ENCODE measurements at regions not wholly inside any gene's neighbourhood (a gene's known extent, or its start where the extent isn't known, plus 50 kb on each side); places are given as distances from the start of the nearest gene placed in this dataset.

DNA sequence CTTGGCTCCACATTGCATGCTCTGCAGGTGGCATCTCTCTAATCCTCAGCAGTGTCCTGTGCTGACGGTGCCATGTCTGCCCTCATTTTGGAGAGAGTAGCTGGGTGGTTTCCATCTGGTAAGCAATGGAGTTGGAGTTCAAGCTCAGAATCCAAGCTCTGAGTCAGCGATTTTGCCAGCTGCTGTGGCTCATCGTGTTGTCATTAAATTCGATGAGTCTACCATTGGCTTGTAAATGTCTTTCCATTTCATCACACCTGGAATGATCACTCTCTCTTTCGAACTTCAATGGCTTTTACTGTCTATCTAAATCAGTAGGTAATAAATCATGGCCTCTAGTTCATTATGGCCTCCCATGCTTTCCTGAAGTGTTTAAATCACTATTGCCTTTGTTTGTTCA is 378.5 kb upstream of the TSHZ2 start:
- TF ChIP-seq, protein P1, sequence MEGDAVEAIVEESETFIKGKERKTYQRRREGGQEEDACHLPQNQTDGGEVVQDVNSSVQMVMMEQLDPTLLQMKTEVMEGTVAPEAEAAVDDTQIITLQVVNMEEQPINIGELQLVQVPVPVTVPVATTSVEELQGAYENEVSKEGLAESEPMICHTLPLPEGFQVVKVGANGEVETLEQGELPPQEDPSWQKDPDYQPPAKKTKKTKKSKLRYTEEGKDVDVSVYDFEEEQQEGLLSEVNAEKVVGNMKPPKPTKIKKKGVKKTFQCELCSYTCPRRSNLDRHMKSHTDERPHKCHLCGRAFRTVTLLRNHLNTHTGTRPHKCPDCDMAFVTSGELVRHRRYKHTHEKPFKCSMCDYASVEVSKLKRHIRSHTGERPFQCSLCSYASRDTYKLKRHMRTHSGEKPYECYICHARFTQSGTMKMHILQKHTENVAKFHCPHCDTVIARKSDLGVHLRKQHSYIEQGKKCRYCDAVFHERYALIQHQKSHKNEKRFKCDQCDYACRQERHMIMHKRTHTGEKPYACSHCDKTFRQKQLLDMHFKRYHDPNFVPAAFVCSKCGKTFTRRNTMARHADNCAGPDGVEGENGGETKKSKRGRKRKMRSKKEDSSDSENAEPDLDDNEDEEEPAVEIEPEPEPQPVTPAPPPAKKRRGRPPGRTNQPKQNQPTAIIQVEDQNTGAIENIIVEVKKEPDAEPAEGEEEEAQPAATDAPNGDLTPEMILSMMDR (IDR thresholded peaks at IDR 0.05; ENCODE audit: low read depth, low read length) = no peak
- no peaks in the 10 kb centered on the region for H3K9me3 ChIP-seq (ENCODE audit: low read depth)
- H3K4me3 ChIP-seq = no peak overlapping the region
- peaks cover 20% of the 10 kb centered on the region for H3K4me1 ChIP-seq (ENCODE audit: low read depth)
- H3K36me3 ChIP-seq = no peaks in the 10 kb centered on the region
- H3K27ac ChIP-seq = no peak overlapping the region
- no peak for DNase-seq (ENCODE audit: low read depth in 1 of 2, low spot score in 1 of 2)
- no peaks in the 10 kb centered on the region for H3K27me3 ChIP-seq

DNA sequence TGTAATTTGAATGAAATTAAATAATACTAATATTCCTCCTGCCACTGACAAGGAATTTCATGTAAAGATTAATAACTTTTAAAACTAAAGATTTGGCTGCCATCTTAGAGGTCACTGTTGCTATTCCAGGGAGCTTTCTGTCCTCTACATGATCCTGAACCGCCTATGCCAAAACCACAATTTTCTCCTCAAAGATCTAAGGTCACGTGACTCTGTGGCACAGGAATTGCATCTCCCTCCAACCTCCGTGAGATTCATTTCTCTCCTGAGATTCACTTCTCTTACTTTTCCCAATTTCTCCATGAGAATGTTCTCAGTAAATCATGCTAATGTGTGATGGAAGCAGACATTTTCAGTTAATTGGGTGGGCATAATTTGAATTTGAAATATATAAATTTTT is 379.6 kb upstream of the TSHZ2 start:
- H3K4me1 ChIP-seq (ENCODE audit: low read depth) = peaks cover 20% of the 10 kb centered on the region
- no peaks in the 10 kb centered on the region for H3K36me3 ChIP-seq
- H3K4me3 ChIP-seq = no peak overlapping the region
- H3K9me3 ChIP-seq (ENCODE audit: low read depth) = no peaks in the 10 kb centered on the region
- DNase-seq (ENCODE audit: low read depth in 1 of 2, low spot score in 1 of 2) = no peak
- TF ChIP-seq, protein P1 (IDR thresholded peaks at IDR 0.05; ENCODE audit: low read depth, low read length) = no peak
- no peaks in the 10 kb centered on the region for H3K27me3 ChIP-seq
- no peak overlapping the region for H3K27ac ChIP-seq

DNA sequence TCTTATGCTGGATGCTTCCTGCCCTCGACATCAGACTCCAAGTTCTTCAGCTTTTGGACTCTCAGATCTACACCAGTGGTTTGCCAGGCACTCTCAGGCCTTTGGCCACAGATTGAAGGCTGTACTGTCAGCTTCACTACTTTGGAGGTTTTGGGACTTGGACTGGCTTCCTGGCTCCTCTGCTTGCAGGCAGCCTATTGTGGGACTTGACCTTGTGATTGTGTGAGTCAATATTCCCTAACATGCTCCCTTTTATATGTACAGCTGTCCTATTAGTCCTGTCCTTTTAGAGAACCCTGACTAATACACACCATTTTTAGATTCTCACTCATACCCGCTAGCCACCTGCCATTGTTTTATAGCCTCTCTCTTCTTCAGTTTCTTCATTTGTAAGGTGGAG is 382.1 kb upstream of the TSHZ2 start:
- Histone ChIP-seq H3K27me3 (no peaks in the 10 kb centered on the region), H3K9me3 (ENCODE audit: low read depth) (no peaks in the 10 kb centered on the region), H3K36me3 (no peaks in the 10 kb centered on the region), H3K27ac (no peak overlapping the region), H3K4me3 (no peak overlapping the region), H3K4me1 (ENCODE audit: low read depth) (peaks cover 4% of the 10 kb centered on the region)
- no peak for DNase-seq (ENCODE audit: low read depth in 1 of 2, low spot score in 1 of 2)
- TF ChIP-seq, protein P1 (IDR thresholded peaks at IDR 0.05; ENCODE audit: low read depth, low read length) = no peak

DNA sequence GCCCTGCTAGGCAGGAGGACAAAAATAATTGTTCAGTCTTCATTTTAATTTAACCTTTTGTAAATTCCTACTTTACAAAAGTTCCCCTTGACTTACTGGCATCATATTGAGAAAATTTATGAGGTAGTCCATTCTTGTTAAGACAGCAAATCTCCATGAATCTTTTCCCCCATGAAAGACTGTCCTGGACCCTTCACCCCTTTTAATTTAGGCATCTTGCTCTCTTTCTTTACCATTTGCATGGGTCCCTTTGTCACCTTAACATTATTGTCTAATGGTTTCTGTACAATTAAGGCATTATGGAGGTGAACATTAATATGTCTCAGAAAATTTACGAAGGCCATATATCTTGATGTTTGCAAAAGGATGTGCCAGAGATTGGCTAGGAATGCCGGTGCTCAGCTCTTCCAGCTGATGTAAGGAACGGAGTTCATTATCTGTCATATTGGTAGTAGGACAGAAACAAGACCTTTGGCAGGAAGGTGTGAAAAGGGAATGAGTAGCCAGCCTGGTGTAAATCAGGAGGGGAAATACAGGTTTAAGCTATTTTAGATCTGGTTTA is 382.8 kb upstream of the TSHZ2 start:
- H3K36me3 ChIP-seq = no peaks in the 10 kb centered on the region
- H3K27me3 ChIP-seq = no peaks in the 10 kb centered on the region
- H3K27ac ChIP-seq = no peak overlapping the region
- no peak for DNase-seq (ENCODE audit: low read depth in 1 of 2, low spot score in 1 of 2)
- no peaks in the 10 kb centered on the region for H3K4me1 ChIP-seq (ENCODE audit: low read depth)
- no peak overlapping the region for H3K4me3 ChIP-seq
- H3K9me3 ChIP-seq (ENCODE audit: low read depth) = no peaks in the 10 kb centered on the region
- TF ChIP-seq, protein P1 (IDR thresholded peaks at IDR 0.05; ENCODE audit: low read depth, low read length) = no peak

DNA sequence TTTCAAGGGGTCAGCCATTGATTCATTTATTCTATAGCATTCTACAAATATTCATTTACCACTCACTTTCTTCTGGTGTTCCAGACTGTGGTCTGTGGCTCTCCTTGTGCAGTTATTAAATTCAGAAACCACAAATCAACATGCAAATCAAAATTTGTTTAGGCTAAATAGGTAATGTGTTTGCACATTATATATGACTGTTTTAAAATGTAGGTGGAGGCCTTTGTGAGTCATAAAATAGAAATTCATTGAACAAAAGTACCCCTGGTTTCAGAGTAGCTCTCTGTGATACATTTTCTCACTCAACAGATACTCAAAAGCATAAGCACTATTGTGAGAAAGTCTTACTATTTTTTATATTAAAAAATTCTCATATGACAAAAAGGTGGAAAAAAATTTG is 385.5 kb upstream of the TSHZ2 start:
- TF ChIP-seq, protein P1 (IDR thresholded peaks at IDR 0.05; ENCODE audit: low read depth, low read length) = no peak
- Histone ChIP-seq H3K36me3 (no peaks in the 10 kb centered on the region), H3K4me1 (ENCODE audit: low read depth) (no peaks in the 10 kb centered on the region), H3K9me3 (ENCODE audit: low read depth) (no peaks in the 10 kb centered on the region), H3K4me3 (no peak overlapping the region), H3K27ac (no peak overlapping the region), H3K27me3 (no peaks in the 10 kb centered on the region)
- DNase-seq (ENCODE audit: low read depth in 1 of 2, low spot score in 1 of 2) = no peak

DNA sequence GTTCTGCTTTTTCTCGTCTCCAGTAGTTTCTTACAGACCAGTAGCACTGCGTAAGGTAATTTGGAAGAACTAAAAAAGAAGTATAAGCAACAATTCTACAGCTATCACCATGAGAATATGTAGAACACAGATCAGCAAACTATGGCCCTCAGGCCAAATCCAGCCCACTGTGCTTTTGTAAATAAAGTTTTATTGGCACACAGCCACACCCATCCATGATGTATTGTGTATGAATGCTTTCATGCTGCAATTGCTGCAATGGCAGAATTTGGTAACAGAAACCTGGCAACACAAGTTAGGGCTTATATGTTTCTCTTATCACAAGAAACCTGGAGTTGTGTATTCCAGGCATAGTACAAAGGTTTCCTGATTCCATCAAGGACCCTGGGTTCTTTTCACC is 386.8 kb upstream of the TSHZ2 start:
- no peaks in the 10 kb centered on the region for H3K27me3 ChIP-seq
- H3K9me3 ChIP-seq (ENCODE audit: low read depth) = no peaks in the 10 kb centered on the region

More for the DNA sequence above, 386.8 kb upstream of the TSHZ2 start:
- H3K4me1 ChIP-seq (ENCODE audit: low read depth) = no peaks in the 10 kb centered on the region
- no peak overlapping the region for H3K27ac ChIP-seq
- TF ChIP-seq, protein P1 (IDR thresholded peaks at IDR 0.05; ENCODE audit: low read depth, low read length) = no peak
- H3K4me3 ChIP-seq = no peak overlapping the region
- DNase-seq (ENCODE audit: low read depth in 1 of 2, low spot score in 1 of 2) = no peak
- H3K36me3 ChIP-seq = no peaks in the 10 kb centered on the region

All from cardiac muscle cell (in vitro differentiated cells and primary cell).